ENCODE measurements at regions not wholly inside any gene's neighbourhood (a gene's known extent, or its start where the extent isn't known, plus 50 kb on each side); places are given as distances from the start of the nearest gene placed in this dataset.

- Histone ChIP-seq H3K27me3 (no peaks in the 10 kb centered on the region), H3K4me3 (ENCODE audit: low read depth, low read length) (no peak overlapping the region), H3K4me1 (peaks cover 5% of the 10 kb centered on the region), H3K9me3 (no peaks in the 10 kb centered on the region), H3K36me3 (no peaks in the 10 kb centered on the region)
- no peak for TF ChIP-seq CTCF (IDR thresholded peaks at IDR 0.05; ENCODE audit: low read depth, low read length)
- DNase-seq, result no peak
Measured at GRCh38 chr2:117718048-117718447, 96.4 kb upstream of the DDX18 start.

GRCh38 chr2:117720765-117721164, 93.7 kb upstream of the DDX18 start:
- Histone ChIP-seq H3K4me1 (peaks cover 5% of the 10 kb centered on the region), H3K4me3 (ENCODE audit: low read depth, low read length) (no peak overlapping the region), H3K27me3 (no peaks in the 10 kb centered on the region), H3K9me3 (no peaks in the 10 kb centered on the region), H3K36me3 (no peaks in the 10 kb centered on the region)
- no peak for DNase-seq
- no peak for TF ChIP-seq CTCF (IDR thresholded peaks at IDR 0.05; ENCODE audit: low read depth, low read length)

- DNase-seq, result no peak
- Histone ChIP-seq H3K4me1 (peaks cover 2% of the 10 kb centered on the region; the same call in 1 of the 2 replicates), H3K36me3 (no peaks in the 10 kb centered on the region), H3K9me3 (no peaks in the 10 kb centered on the region), H3K4me3 (ENCODE audit: low read depth, low read length) (no peak overlapping the region), H3K27me3 (no peaks in the 10 kb centered on the region)
- TF ChIP-seq CTCF (IDR thresholded peaks at IDR 0.05; ENCODE audit: low read depth, low read length), result no peak
Measured at GRCh38 chr2:117723483-117723882, 91.0 kb upstream of the DDX18 start.

- Histone ChIP-seq H3K4me1 (no peaks in the 10 kb centered on the region), H3K36me3 (no peaks in the 10 kb centered on the region), H3K9me3 (no peaks in the 10 kb centered on the region), H3K27me3 (no peaks in the 10 kb centered on the region), H3K4me3 (ENCODE audit: low read depth, low read length) (no peak overlapping the region)
- DNase-seq, result no peak
- TF ChIP-seq CTCF (IDR thresholded peaks at IDR 0.05; ENCODE audit: low read depth, low read length), result no peak
Measured at GRCh38 chr2:117723888-117724434, 90.5 kb upstream of the DDX18 start.

- no peaks in the 10 kb centered on the region for H3K27me3 ChIP-seq
- H3K9me3 ChIP-seq, result no peaks in the 10 kb centered on the region
- no peak overlapping the region for H3K4me3 ChIP-seq (ENCODE audit: low read depth, low read length)
- H3K4me1 ChIP-seq, result no peaks in the 10 kb centered on the region
- no peak for DNase-seq
- TF ChIP-seq CTCF (IDR thresholded peaks at IDR 0.05; ENCODE audit: low read depth, low read length), result no peak
- no peaks in the 10 kb centered on the region for H3K36me3 ChIP-seq
Measured at GRCh38 chr2:117726747-117727146, 87.7 kb upstream of the DDX18 start.

- no peaks in the 10 kb centered on the region for H3K27me3 ChIP-seq
- no peak for DNase-seq
- no peak overlapping the region for H3K4me3 ChIP-seq (ENCODE audit: low read depth, low read length)
- H3K9me3 ChIP-seq, result no peaks in the 10 kb centered on the region
- no peak for TF ChIP-seq CTCF (IDR thresholded peaks at IDR 0.05; ENCODE audit: low read depth, low read length)
- no peaks in the 10 kb centered on the region for H3K4me1 ChIP-seq
- H3K36me3 ChIP-seq, result no peaks in the 10 kb centered on the region
Measured at GRCh38 chr2:117737846-117738245, 76.6 kb upstream of the DDX18 start.
